ENCODE measurements at regions not wholly inside any gene's neighbourhood (a gene's known extent, or its start where the extent isn't known, plus 50 kb on each side); places are given as distances from the start of the nearest gene placed in this dataset.
"Not testable (repeated sequence)": the region's sequence is repeated elsewhere in the genome, so short reads cannot be mapped to it uniquely, and the experiment has no call there.

- H3K4me1 Mint-ChIP-seq: no peaks in the 10 kb centered on the region
- no peak for DNase-seq
- ATAC-seq: no peak
- H3K27me3 Mint-ChIP-seq: no peaks in the 10 kb centered on the region
- H3K9me3 Mint-ChIP-seq: peaks cover 7 to 14% of the 10 kb centered on the region in 2 donors
- H3K4me3 Mint-ChIP-seq: no peak overlapping the region
- no peak overlapping the region for H3K27ac Mint-ChIP-seq
Observed at GRCh38 chr2:35443087-35443486, 912.5 kb upstream of the CRIM1 start.

GRCh38 chr2:35441575-35441974 is 914.0 kb upstream of the CRIM1 start:
- H3K27me3 Mint-ChIP-seq, H3K4me1 Mint-ChIP-seq, H3K27ac Mint-ChIP-seq, DNase-seq, H3K4me3 Mint-ChIP-seq, ATAC-seq: not testable (repeated sequence)
- H3K9me3 Mint-ChIP-seq: peaks cover 7 to 14% of the 10 kb centered on the region in 2 donors

- not testable (repeated sequence) for ATAC-seq, H3K27ac Mint-ChIP-seq, H3K4me3 Mint-ChIP-seq, H3K4me1 Mint-ChIP-seq, DNase-seq, H3K27me3 Mint-ChIP-seq
- H3K9me3 Mint-ChIP-seq: peaks cover 7 to 14% of the 10 kb centered on the region in 2 donors
Observed at GRCh38 chr2:35440308-35440707, 915.3 kb upstream of the CRIM1 start.

GRCh38 chr2:35436893-35437292 is 918.7 kb upstream of the CRIM1 start:
- H3K9me3 Mint-ChIP-seq: peaks cover 5 to 13% of the 10 kb centered on the region in 2 donors
- ATAC-seq, H3K27me3 Mint-ChIP-seq, H3K4me1 Mint-ChIP-seq, H3K27ac Mint-ChIP-seq, DNase-seq, H3K4me3 Mint-ChIP-seq: not testable (repeated sequence)

GRCh38 chr2:35428548-35428947 is 927.0 kb upstream of the CRIM1 start:
- H3K9me3 Mint-ChIP-seq: peaks cover 0 to 5% of the 10 kb centered on the region in 2 donors
- DNase-seq (peak in 1 of 2 donors; percentile 11), ATAC-seq (no peak)
- no peaks in the 10 kb centered on the region for H3K27me3 Mint-ChIP-seq
- H3K4me1 Mint-ChIP-seq: no peaks in the 10 kb centered on the region
- H3K27ac Mint-ChIP-seq: no peak overlapping the region
- no peak overlapping the region for H3K4me3 Mint-ChIP-seq

GRCh38 chr2:35421485-35421884 is 934.1 kb upstream of the CRIM1 start:
- DNase-seq (no peak), ATAC-seq (no peak)
- Mint-ChIP-seq H3K27ac (no peak overlapping the region), H3K27me3 (no peaks in the 10 kb centered on the region), H3K4me3 (no peak overlapping the region), H3K9me3 (peaks cover 4 to 27% of the 10 kb centered on the region in 2 donors), H3K4me1 (no peaks in the 10 kb centered on the region)

- DNase-seq: no peak
- no peaks in the 10 kb centered on the region for H3K27me3 Mint-ChIP-seq
- peaks cover 4 to 13% of the 10 kb centered on the region in 2 donors for H3K9me3 Mint-ChIP-seq
- no peaks in the 10 kb centered on the region for H3K4me1 Mint-ChIP-seq
- H3K4me3 Mint-ChIP-seq: no peak overlapping the region
- H3K27ac Mint-ChIP-seq: no peak overlapping the region
- no peak for ATAC-seq
Observed at GRCh38 chr2:35417293-35417692, 938.3 kb upstream of the CRIM1 start.

GRCh38 chr2:35416391-35417140 is 939.0 kb upstream of the CRIM1 start:
- no peak for ATAC-seq
- Mint-ChIP-seq H3K9me3 (peaks cover 4 to 13% of the 10 kb centered on the region in 2 donors), H3K27ac (no peak overlapping the region), H3K4me3 (no peak overlapping the region), H3K27me3 (no peaks in the 10 kb centered on the region), H3K4me1 (no peaks in the 10 kb centered on the region)
- DNase-seq: no peak

GRCh38 chr2:35415942-35416341 is 939.6 kb upstream of the CRIM1 start:
- no peak for DNase-seq
- Mint-ChIP-seq H3K4me1 (no peaks in the 10 kb centered on the region), H3K27ac (no peak overlapping the region), H3K9me3 (peaks cover 4 to 13% of the 10 kb centered on the region in 2 donors), H3K4me3 (no peak overlapping the region), H3K27me3 (no peaks in the 10 kb centered on the region)
- ATAC-seq: no peak

- Mint-ChIP-seq H3K9me3 (peaks cover 4 to 13% of the 10 kb centered on the region in 2 donors), H3K27ac (no peak overlapping the region), H3K4me3 (no peak overlapping the region), H3K27me3 (no peaks in the 10 kb centered on the region), H3K4me1 (no peaks in the 10 kb centered on the region)
- no peak for DNase-seq
- no peak for ATAC-seq
Observed at GRCh38 chr2:35415282-35415681, 940.3 kb upstream of the CRIM1 start.

- DNase-seq (peak; percentile 16 to 24), ATAC-seq (no peak)
- no peaks in the 10 kb centered on the region for H3K4me1 Mint-ChIP-seq
- H3K27ac Mint-ChIP-seq: no peak overlapping the region
- H3K4me3 Mint-ChIP-seq: no peak overlapping the region
- no peaks in the 10 kb centered on the region for H3K27me3 Mint-ChIP-seq
- H3K9me3 Mint-ChIP-seq: no peaks in the 10 kb centered on the region
Observed at GRCh38 chr2:35410431-35411061, 945.0 kb upstream of the CRIM1 start.

GRCh38 chr2:35409762-35410161 is 945.8 kb upstream of the CRIM1 start:
- H3K4me3 Mint-ChIP-seq: no peak overlapping the region
- no peaks in the 10 kb centered on the region for H3K4me1 Mint-ChIP-seq
- DNase-seq (no peak), ATAC-seq (no peak)
- H3K27ac Mint-ChIP-seq: no peak overlapping the region
- H3K9me3 Mint-ChIP-seq: no peaks in the 10 kb centered on the region
- no peaks in the 10 kb centered on the region for H3K27me3 Mint-ChIP-seq

GRCh38 chr2:35408320-35408719 is 947.3 kb upstream of the CRIM1 start:
- no peak for ATAC-seq
- Mint-ChIP-seq H3K27me3 (no peaks in the 10 kb centered on the region), H3K4me1 (no peaks in the 10 kb centered on the region), H3K27ac (no peak overlapping the region), H3K4me3 (no peak overlapping the region), H3K9me3 (no peaks in the 10 kb centered on the region)
- no peak for DNase-seq

GRCh38 chr2:35391736-35392442 is 963.7 kb upstream of the CRIM1 start:
- H3K27me3 Mint-ChIP-seq: no peaks in the 10 kb centered on the region
- no peak overlapping the region for H3K27ac Mint-ChIP-seq
- ATAC-seq: no peak
- no peak overlapping the region for H3K4me3 Mint-ChIP-seq
- H3K4me1 Mint-ChIP-seq: no peaks in the 10 kb centered on the region
- DNase-seq: no peak
- H3K9me3 Mint-ChIP-seq: peaks cover 0 to 3% of the 10 kb centered on the region in 2 donors

- ATAC-seq: no peak
- Mint-ChIP-seq H3K27me3 (no peaks in the 10 kb centered on the region), H3K4me1 (no peaks in the 10 kb centered on the region), H3K4me3 (no peak overlapping the region), H3K9me3 (no peaks in the 10 kb centered on the region), H3K27ac (no peak overlapping the region)
- no peak for DNase-seq
Observed at GRCh38 chr2:35378791-35379190, 976.8 kb upstream of the CRIM1 start.

- DNase-seq (no peak), ATAC-seq (no peak)
- Mint-ChIP-seq H3K4me3 (no peak overlapping the region), H3K4me1 (no peaks in the 10 kb centered on the region), H3K9me3 (no peaks in the 10 kb centered on the region), H3K27me3 (no peaks in the 10 kb centered on the region), H3K27ac (no peak overlapping the region)
Observed at GRCh38 chr2:35374845-35375244, 980.7 kb upstream of the CRIM1 start.

Measured in stimulated activated naive CD8-positive, alpha-beta T cell treated with anti-CD3 and anti-CD28 coated beads, Interleukin-15, amount 100 ng/mL, for 72 hours (primary cell).